ENCODE measurements at regions not wholly inside any gene's neighbourhood (a gene's known extent, or its start where the extent isn't known, plus 50 kb on each side); places are given as distances from the start of the nearest gene placed in this dataset.
"Not testable (repeated sequence)": the region's sequence is repeated elsewhere in the genome, so short reads cannot be mapped to it uniquely, and the experiment has no call there.

DNA sequence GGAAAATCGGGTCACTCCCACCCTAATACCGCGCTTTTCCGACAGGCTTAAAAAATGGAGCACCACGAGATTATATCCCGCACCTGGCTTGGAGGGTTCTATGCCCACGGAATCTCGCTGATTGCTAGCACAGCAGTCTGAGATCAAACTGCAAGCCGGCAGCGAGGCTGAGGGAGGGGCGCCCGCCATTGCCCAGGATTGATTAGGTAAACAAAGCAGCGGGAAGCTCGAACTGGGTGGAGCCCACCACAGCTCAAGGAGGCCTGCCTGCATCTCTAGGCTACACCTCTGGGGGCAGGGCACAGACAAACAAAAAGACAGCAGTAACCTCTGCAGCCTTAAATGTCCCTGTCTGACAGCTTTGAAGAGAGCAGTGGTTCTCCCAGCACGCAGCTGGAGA is 88.8 kb downstream of the SLC30A10 start:
- TF ChIP-seq CTCF (IDR thresholded peaks at IDR 0.05; ENCODE audit: low read length); EZH2 (optimal IDR thresholded peaks at IDR 0.05; ENCODE audit: low read depth, low read length): not testable (repeated sequence)

Measured in MM.1S (cell line).